Mesenchymal stem cell (in vitro differentiated cells and primary cell): ENCODE measurements at regions not wholly inside any gene's neighbourhood (a gene's known extent, or its start where the extent isn't known, plus 50 kb on each side); places are given as distances from the start of the nearest gene placed in this dataset.
A peak's percentile ranks its signal among the peaks of the same experiment; 100 is the strongest.

Source experiments
- DNase-seq: peaks from one replicate; pipeline ENCODE4 v3.0.0-alpha.2; 2013
- H2AFZ ChIP-seq: one replicate; pipeline ENCODE4 v1.6.1; 2013; ENCODE audit warnings: low read depth, mild to moderate bottlenecking, control low read depth, inconsistent platforms, low read length, moderate library complexity
- H2AK5ac ChIP-seq: 2 replicates; pipeline ENCODE4 v1.6.1; 2013; ENCODE audit warnings: low read length, moderate library complexity, mild to moderate bottlenecking, inconsistent platforms; ENCODE audit not compliant: severe bottlenecking
- H2BK120ac ChIP-seq: one replicate; pipeline ENCODE4 v1.6.1; 2013; ENCODE audit warnings: low read depth, mild to moderate bottlenecking, inconsistent platforms, low read length, moderate library complexity
- H2BK12ac ChIP-seq, 2 experiments: one replicate each; pipeline ENCODE4 v1.6.1; 2013; ENCODE audit warnings: inconsistent platforms in 2 of 2, low read length in 2 of 2, mild to moderate bottlenecking in 2 of 2, moderate library complexity in 2 of 2, control low read depth in 1 of 2
- H2BK15ac ChIP-seq: one replicate; pipeline ENCODE4 v1.6.1; 2013; ENCODE audit warnings: mild to moderate bottlenecking, low read depth, inconsistent platforms; ENCODE audit not compliant: poor library complexity, severe bottlenecking
- H2BK5ac ChIP-seq: 2 replicates; pipeline ENCODE4 v1.6.1; 2013; ENCODE audit warnings: low read depth, mild to moderate bottlenecking, low read length, control low read depth, inconsistent platforms; ENCODE audit not compliant: poor library complexity, severe bottlenecking
- H3K14ac ChIP-seq, 2 experiments: one replicate each; pipeline ENCODE4 v1.6.1; 2013; ENCODE audit warnings: inconsistent platforms in 2 of 2, low read length in 2 of 2, control low read depth in 1 of 2, mild to moderate bottlenecking in 1 of 2, moderate library complexity in 1 of 2
- H3K18ac ChIP-seq, 2 experiments: one replicate each; pipeline ENCODE4 v1.6.1; 2013; ENCODE audit warnings: inconsistent platforms in 2 of 2, low read length in 2 of 2, control low read depth in 1 of 2, low read depth in 1 of 2, mild to moderate bottlenecking in 1 of 2
- H3K23ac ChIP-seq, 2 experiments: one replicate each; pipeline ENCODE4 v1.6.1; 2013; ENCODE audit warnings: inconsistent platforms in 2 of 2, low read length in 2 of 2, mild to moderate bottlenecking in 2 of 2, moderate library complexity in 2 of 2, control low read depth in 1 of 2
- H3K27ac ChIP-seq: 2 replicates; pipeline ENCODE4 v1.5.1; 2013; ENCODE audit warnings: mild to moderate bottlenecking, moderate library complexity, low read length, control low read depth, inconsistent platforms; ENCODE audit not compliant: poor library complexity, severe bottlenecking
- H3K27me3 ChIP-seq, 2 experiments: 2 replicates each; pipeline versions ENCODE4 v1.6.1 to v1.7.0; 2013; ENCODE audit warnings: low read length in 2 of 2, mild to moderate bottlenecking in 2 of 2, moderate library complexity in 2 of 2, control low read depth in 1 of 2, inconsistent platforms in 1 of 2; ENCODE audit not compliant: control insufficient read depth in 1 of 2, insufficient read depth in 1 of 2
- H3K36me3 ChIP-seq, 2 experiments: 2 replicates each; pipeline versions ENCODE4 v1.6.1 to v1.7.0; 2013; ENCODE audit warnings: low read length in 2 of 2, control low read depth in 1 of 2, inconsistent platforms in 1 of 2, low read depth in 1 of 2, mild to moderate bottlenecking in 1 of 2; ENCODE audit not compliant: insufficient read depth in 2 of 2, control insufficient read depth in 1 of 2
- H3K4ac ChIP-seq, 2 experiments: one replicate each; pipeline ENCODE4 v1.6.1; 2013; ENCODE audit warnings: inconsistent platforms in 2 of 2, low read length in 2 of 2, mild to moderate bottlenecking in 2 of 2, moderate library complexity in 2 of 2, control low read depth in 1 of 2, low read depth in 1 of 2
- H3K4me1 ChIP-seq: 2 replicates; pipeline ENCODE4 v1.6.1; 2013; ENCODE audit warnings: low read depth, low read length, control low read depth; ENCODE audit not compliant: control insufficient read depth, insufficient read depth
- H3K4me2 ChIP-seq: 2 replicates; pipeline ENCODE4 v1.6.1; 2013; ENCODE audit warnings: low read length, mild to moderate bottlenecking, inconsistent platforms; ENCODE audit not compliant: poor library complexity, severe bottlenecking
- H3K4me3 ChIP-seq, 2 experiments: 2 replicates each; pipeline versions ENCODE4 v1.5.1 to v1.7.0; 2013; ENCODE audit warnings: low read length in 2 of 2, mild to moderate bottlenecking in 2 of 2, control low read depth in 1 of 2, low read depth in 1 of 2; ENCODE audit not compliant: insufficient read depth in 1 of 2
- H3K79me1 ChIP-seq: replicated peaks from 2 replicates; pipeline ENCODE4 v1.6.1; 2013; ENCODE audit warnings: mild to moderate bottlenecking, control low read depth, low read length, inconsistent platforms; ENCODE audit not compliant: poor library complexity, severe bottlenecking
- H3K9ac ChIP-seq: 2 replicates; pipeline ENCODE4 v1.7.0; 2013; ENCODE audit warnings: mild to moderate bottlenecking, low read length, moderate library complexity
- H3K9me3 ChIP-seq: 2 replicates; pipeline ENCODE4 v1.7.0; 2013; ENCODE audit warnings: mild to moderate bottlenecking, low read length; ENCODE audit not compliant: control insufficient read depth
- H4K8ac ChIP-seq: one replicate; pipeline ENCODE4 v1.6.1; 2013; ENCODE audit warnings: inconsistent platforms, mild to moderate bottlenecking, low read length, moderate library complexity
- H4K91ac ChIP-seq: one replicate; pipeline ENCODE4 v1.6.1; 2013; ENCODE audit warnings: mild to moderate bottlenecking, low read length, inconsistent platforms
- WGBS: methylation state at CpG from one replicate; pipeline ENCODE4 v1.1.7; 2013; ENCODE audit warnings: mixed read lengths; 5-methylcytosine and 5-hydroxymethylcytosine counted together

- Histone ChIP-seq H2BK5ac (no peak overlapping the region), H2BK120ac (no peak overlapping the region), H3K4ac (no peak overlapping the region), H3K9ac (no peak overlapping the region), H3K4me2 (no peak overlapping the region), H3K14ac (no peak overlapping the region), H3K4me1 (no peaks in the 10 kb centered on the region), H3K9me3 (no peaks in the 10 kb centered on the region), H3K27me3 (no peaks in the 10 kb centered on the region), H3K36me3 (no peaks in the 10 kb centered on the region), H3K4me3 (no peak overlapping the region), H4K8ac (no peak overlapping the region), H4K91ac (no peak overlapping the region), H2AK5ac (no peak overlapping the region), H2BK15ac (no peak overlapping the region), H2AFZ (no peak overlapping the region), H3K23ac (no peak overlapping the region), H3K79me1 (no peaks in the 10 kb centered on the region), H3K18ac (no peak overlapping the region), H3K27ac (no peak overlapping the region), H2BK12ac (no peak overlapping the region)
- no peak for DNase-seq
- no CpG with 5 or more reads among the region's 2 CpGs for WGBS
Observed at GRCh38 chr10:111543854-111544253, 467.0 kb downstream of the ADRA2A start.

DNA sequence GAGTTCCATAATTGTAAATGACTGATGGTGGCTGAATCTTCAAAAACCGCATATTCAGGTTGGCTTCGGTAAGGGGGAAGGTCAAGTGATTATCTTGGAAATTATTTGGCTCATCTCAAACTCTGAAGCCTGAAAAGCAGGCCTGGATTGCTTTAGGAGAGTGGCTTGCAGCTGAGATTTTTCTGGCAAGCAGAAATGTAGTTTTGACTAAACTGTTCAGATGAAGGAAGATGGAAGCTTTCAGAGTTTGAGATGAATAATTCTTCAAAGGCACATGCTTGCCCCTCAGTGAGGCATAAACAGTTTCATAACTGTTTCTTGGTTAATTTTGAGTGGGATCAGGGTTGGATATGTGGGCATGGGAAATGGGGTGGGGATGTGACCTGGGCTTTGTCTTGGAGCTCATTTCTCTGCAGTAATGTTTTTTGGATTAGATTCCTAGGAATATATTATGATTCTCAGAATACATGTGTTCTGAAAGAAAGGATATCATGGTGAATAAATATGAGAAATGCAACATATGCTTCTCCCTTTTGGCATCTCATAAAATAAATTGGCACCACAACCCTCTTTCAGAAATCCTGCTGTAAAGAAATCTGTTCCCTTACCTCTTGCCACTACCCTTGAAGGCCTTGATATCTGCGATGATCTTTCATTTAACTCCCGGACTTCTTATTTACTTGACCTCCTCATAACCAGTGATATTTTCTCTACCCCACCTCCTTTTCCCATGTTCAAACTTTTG, 469.2 kb downstream of the ADRA2A start:
- H2AK5ac ChIP-seq = no peak overlapping the region
- no peaks in the 10 kb centered on the region for H3K9me3 ChIP-seq
- H2BK15ac ChIP-seq = no peak overlapping the region
- H3K4me3 ChIP-seq = no peak overlapping the region
- no peak overlapping the region for H3K4me2 ChIP-seq
- H3K27me3 ChIP-seq = no peaks in the 10 kb centered on the region
- H3K79me1 ChIP-seq = no peaks in the 10 kb centered on the region
- no peak overlapping the region for H3K14ac ChIP-seq
- H4K91ac ChIP-seq = no peak overlapping the region
- H3K36me3 ChIP-seq = no peaks in the 10 kb centered on the region
- no peak overlapping the region for H4K8ac ChIP-seq
- H3K4ac ChIP-seq = no peak overlapping the region
- H3K18ac ChIP-seq = no peak overlapping the region
- 88% methylated on average over 4 of the region's 4 CpGs for WGBS
- no peak overlapping the region for H3K9ac ChIP-seq
- H3K27ac ChIP-seq = no peak overlapping the region
- no peak overlapping the region for H3K23ac ChIP-seq
- no peak overlapping the region for H2AFZ ChIP-seq
- H2BK120ac ChIP-seq = no peak overlapping the region
- H2BK12ac ChIP-seq = no peak overlapping the region
- no peaks in the 10 kb centered on the region for H3K4me1 ChIP-seq
- DNase-seq = no peak
- H2BK5ac ChIP-seq = no peak overlapping the region

- Histone ChIP-seq H2BK12ac (no peak overlapping the region), H2AFZ (no peak overlapping the region), H3K79me1 (no peaks in the 10 kb centered on the region), H3K27me3 (no peaks in the 10 kb centered on the region), H3K23ac (no peak overlapping the region), H3K9me3 (no peaks in the 10 kb centered on the region), H3K4ac (no peak overlapping the region), H3K4me3 (no peak overlapping the region), H2BK120ac (no peak overlapping the region), H4K91ac (no peak overlapping the region), H2AK5ac (no peak overlapping the region), H3K36me3 (no peaks in the 10 kb centered on the region), H3K14ac (no peak overlapping the region), H3K18ac (no peak overlapping the region), H2BK15ac (no peak overlapping the region), H2BK5ac (no peak overlapping the region), H4K8ac (no peak overlapping the region), H3K27ac (no peak overlapping the region), H3K9ac (no peak overlapping the region), H3K4me1 (no peaks in the 10 kb centered on the region), H3K4me2 (no peak overlapping the region)
- no peak for DNase-seq
- WGBS = 67% methylated on average over 1 of the region's 1 CpG
Observed at GRCh38 chr10:111548084-111548726, 471.4 kb downstream of the ADRA2A start.

- no peak overlapping the region for H2AK5ac ChIP-seq
- H2BK5ac ChIP-seq = no peak overlapping the region
- no peak overlapping the region for H2BK120ac ChIP-seq
- H3K27ac ChIP-seq = no peak overlapping the region
- H3K27me3 ChIP-seq = no peaks in the 10 kb centered on the region
- no peak overlapping the region for H3K18ac ChIP-seq
- no peak overlapping the region for H2BK12ac ChIP-seq
- 64% methylated on average over 4 of the region's 5 CpGs for whole genome bisulfite sequencing
- no peaks in the 10 kb centered on the region for H3K9me3 ChIP-seq
- H3K4me1 ChIP-seq = no peaks in the 10 kb centered on the region
- no peak overlapping the region for H3K23ac ChIP-seq
- no peak overlapping the region for H4K8ac ChIP-seq
- no peak overlapping the region for H4K91ac ChIP-seq
- no peak overlapping the region for H3K4ac ChIP-seq
- H3K36me3 ChIP-seq = no peaks in the 10 kb centered on the region
- no peak overlapping the region for H3K4me3 ChIP-seq
- no peaks in the 10 kb centered on the region for H3K79me1 ChIP-seq
- H2AFZ ChIP-seq = no peak overlapping the region
- H3K4me2 ChIP-seq = no peak overlapping the region
- H3K9ac ChIP-seq = no peak overlapping the region
- peak; percentile 26 for DNase-seq
- no peak overlapping the region for H2BK15ac ChIP-seq
- H3K14ac ChIP-seq = no peak overlapping the region
Observed at GRCh38 chr10:111551001-111551400, 474.2 kb downstream of the ADRA2A start.
